ENCODE measurements at regions not wholly inside any gene's neighbourhood (a gene's known extent, or its start where the extent isn't known, plus 50 kb on each side); places are given as distances from the start of the nearest gene placed in this dataset.
"Not testable (repeated sequence)": the region's sequence is repeated elsewhere in the genome, so short reads cannot be mapped to it uniquely, and the experiment has no call there.

DNA sequence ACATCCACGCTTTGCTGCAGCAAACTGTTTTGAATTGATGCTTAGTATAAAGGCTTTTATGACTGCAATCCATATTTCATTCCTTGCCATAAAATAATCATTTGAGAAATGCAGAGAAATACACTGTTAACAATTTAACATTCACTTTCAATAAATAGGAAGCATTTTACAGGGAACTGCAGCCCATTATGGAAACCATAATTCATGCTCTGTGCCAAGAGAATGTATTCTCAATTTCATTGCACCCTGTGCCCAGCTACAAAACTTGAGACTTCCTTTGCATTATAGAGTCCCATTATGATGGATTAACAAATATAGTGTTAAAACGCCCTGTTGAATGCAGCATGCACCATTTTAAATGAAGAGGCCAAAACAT lies 134.0 kb downstream of the MED10 start:
- Histone ChIP-seq H3K9me3 (ENCODE audit: low read depth, low read length) (no peaks in the 10 kb centered on the region), H2AFZ (ENCODE audit: low read length) (no peak overlapping the region), H3K4me3 (ENCODE audit: insufficient read depth, low read length) (no peak overlapping the region), H3K27ac (ENCODE audit: low read depth, low read length) (no peak overlapping the region), H3K36me3 (ENCODE audit: insufficient read depth, low read length) (no peaks in the 10 kb centered on the region), H3K79me2 (ENCODE audit: insufficient read depth, low read length) (no peaks in the 10 kb centered on the region), H4K20me1 (ENCODE audit: insufficient read depth, low read length) (no peaks in the 10 kb centered on the region), H3K27me3 (ENCODE audit: insufficient read depth, low read length) (no peaks in the 10 kb centered on the region), H3K4me2 (ENCODE audit: insufficient read depth, low read length) (no peak overlapping the region), H3K4me1 (ENCODE audit: insufficient read depth, low read length) (no peaks in the 10 kb centered on the region)
- TF ChIP-seq CTCF (IDR thresholded peaks at IDR 0.05; ENCODE audit: extremely low read depth, low read depth, low read length), result no peak
- no peak for DNase-seq (ENCODE audit: insufficient read length, low spot score, missing footprints)

GRCh38 chr5:6243706-6244338 lies 134.5 kb downstream of the MED10 start:
- DNase-seq (ENCODE audit: insufficient read length, low spot score, missing footprints), result no peak
- Histone ChIP-seq H2AFZ (ENCODE audit: low read length) (no peak overlapping the region), H3K27me3 (ENCODE audit: insufficient read depth, low read length) (no peaks in the 10 kb centered on the region), H3K4me1 (ENCODE audit: insufficient read depth, low read length) (no peaks in the 10 kb centered on the region), H3K27ac (ENCODE audit: low read depth, low read length) (no peak overlapping the region), H3K9me3 (ENCODE audit: low read depth, low read length) (no peaks in the 10 kb centered on the region), H3K36me3 (ENCODE audit: insufficient read depth, low read length) (no peaks in the 10 kb centered on the region), H3K4me3 (ENCODE audit: insufficient read depth, low read length) (no peak overlapping the region), H4K20me1 (ENCODE audit: insufficient read depth, low read length) (no peaks in the 10 kb centered on the region), H3K79me2 (ENCODE audit: insufficient read depth, low read length) (no peaks in the 10 kb centered on the region), H3K4me2 (ENCODE audit: insufficient read depth, low read length) (no peak overlapping the region)
- no peak for TF ChIP-seq CTCF (IDR thresholded peaks at IDR 0.05; ENCODE audit: extremely low read depth, low read depth, low read length)

GRCh38 chr5:6241056-6241455 lies 137.3 kb downstream of the MED10 start:
- not testable (repeated sequence) for H2AFZ ChIP-seq (ENCODE audit: low read length); H3K27me3 ChIP-seq (ENCODE audit: insufficient read depth, low read length); H3K27ac ChIP-seq (ENCODE audit: low read depth, low read length); H3K36me3 ChIP-seq (ENCODE audit: insufficient read depth, low read length); H3K4me3 ChIP-seq (ENCODE audit: insufficient read depth, low read length); H3K4me1 ChIP-seq (ENCODE audit: insufficient read depth, low read length); H4K20me1 ChIP-seq (ENCODE audit: insufficient read depth, low read length); H3K79me2 ChIP-seq (ENCODE audit: insufficient read depth, low read length); DNase-seq (ENCODE audit: insufficient read length, low spot score, missing footprints); H3K4me2 ChIP-seq (ENCODE audit: insufficient read depth, low read length); H3K9me3 ChIP-seq (ENCODE audit: low read depth, low read length)

DNA sequence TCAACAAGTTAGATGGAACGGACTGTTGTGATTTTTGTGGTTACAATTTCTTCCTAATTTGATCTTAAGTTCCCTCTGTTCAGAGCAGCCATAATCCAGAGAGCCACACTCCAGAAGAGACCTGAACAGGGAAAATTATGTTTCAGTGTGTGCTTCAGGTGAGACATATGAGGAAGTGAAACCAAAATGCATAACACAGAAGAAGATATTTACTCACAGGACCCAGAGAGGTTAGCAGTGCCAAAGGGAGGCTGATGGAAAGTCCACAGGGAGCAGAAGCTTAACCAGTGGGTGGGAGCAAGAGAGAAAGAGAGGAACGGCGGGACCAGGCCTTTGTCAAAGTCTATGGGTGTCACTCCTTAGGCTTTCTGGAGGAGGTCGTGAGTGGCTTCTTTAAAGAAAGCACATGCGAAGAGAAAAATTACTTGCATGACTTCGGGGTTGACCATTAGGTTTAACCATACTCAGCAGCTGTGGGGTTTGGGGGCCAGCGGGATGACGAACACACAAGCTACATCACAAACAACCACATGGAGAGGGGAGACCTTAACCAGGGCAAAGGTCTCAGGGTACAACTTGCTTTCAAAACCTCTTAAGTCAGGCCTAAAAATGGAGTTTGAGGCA lies 141.4 kb downstream of the MED10 start:
- no peak overlapping the region for H2AFZ ChIP-seq (ENCODE audit: low read length)
- H4K20me1 ChIP-seq (ENCODE audit: insufficient read depth, low read length), result no peaks in the 10 kb centered on the region
- H3K4me3 ChIP-seq (ENCODE audit: insufficient read depth, low read length), result no peak overlapping the region
- H3K27me3 ChIP-seq (ENCODE audit: insufficient read depth, low read length), result no peaks in the 10 kb centered on the region
- no peaks in the 10 kb centered on the region for H3K79me2 ChIP-seq (ENCODE audit: insufficient read depth, low read length)
- no peak overlapping the region for H3K27ac ChIP-seq (ENCODE audit: low read depth, low read length)
- DNase-seq (ENCODE audit: insufficient read length, low spot score, missing footprints), result no peak
- H3K4me1 ChIP-seq (ENCODE audit: insufficient read depth, low read length), result no peaks in the 10 kb centered on the region
- H3K9me3 ChIP-seq (ENCODE audit: low read depth, low read length), result no peaks in the 10 kb centered on the region
- TF ChIP-seq CTCF (IDR thresholded peaks at IDR 0.05; ENCODE audit: extremely low read depth, low read depth, low read length), result no peak
- H3K36me3 ChIP-seq (ENCODE audit: insufficient read depth, low read length), result no peaks in the 10 kb centered on the region
- H3K4me2 ChIP-seq (ENCODE audit: insufficient read depth, low read length), result no peak overlapping the region
